Calu3 (cell line): ENCODE measurements at regions not wholly inside any gene's neighbourhood (a gene's known extent, or its start where the extent isn't known, plus 50 kb on each side); places are given as distances from the start of the nearest gene placed in this dataset.

Source experiments
- BruUV-seq: library from RNA; stranded (reverse); fragments of 400-500 nt; replicated peaks from 2 replicates; lab custom pipeline; 2021; lab: Mats Ljungman, UMichigan
- CTCF ChIA-PET: fragments of 300-600 bp; sonication (Branson Sonifier 250); formaldehyde crosslinking; loops from one replicate; lab custom pipeline; 2022; ENCODE audit warnings: antibody characterized with exemption; lab: Charles Lee
- DNase-seq: peaks from one replicate; pipeline ENCODE4 v3.0.0; 2022
- H3K27ac Mint-ChIP-seq: one replicate; pipeline ENCODE4 v1.8.0; 2022; ENCODE audit warnings: mixed read lengths; ENCODE audit not compliant: unreplicated experiment
- H3K27me3 Mint-ChIP-seq: one replicate; pipeline ENCODE4 v1.8.0; 2022; ENCODE audit warnings: mixed read lengths; ENCODE audit not compliant: unreplicated experiment
- H3K36me3 Mint-ChIP-seq: one replicate; pipeline ENCODE4 v1.8.0; 2022; ENCODE audit warnings: mild to moderate bottlenecking, moderate library complexity, mixed read lengths; ENCODE audit not compliant: insufficient read depth, unreplicated experiment
- H3K4me1 Mint-ChIP-seq: one replicate; pipeline ENCODE4 v1.8.0; 2022; ENCODE audit warnings: mild to moderate bottlenecking, low read depth, mixed read lengths; ENCODE audit not compliant: unreplicated experiment
- H3K4me3 Mint-ChIP-seq: one replicate; pipeline ENCODE4 v1.8.0; 2022; ENCODE audit warnings: mild to moderate bottlenecking, low read depth, moderate library complexity, mixed read lengths; ENCODE audit not compliant: unreplicated experiment
- H3K9me3 Mint-ChIP-seq: one replicate; pipeline ENCODE4 v1.8.0; 2022; ENCODE audit warnings: low read depth, mixed read lengths; ENCODE audit not compliant: unreplicated experiment
- intact Hi-C: fragments of 100-400 bp; cut with micrococcal nuclease; formaldehyde crosslinking; loops from one replicate; pipeline ENCODE4 v1.10.0; 2022; ENCODE audit not compliant: unreplicated experiment
- TF ChIP-seq, protein P1 (sequence below): fragments of 200-600 bp; IDR thresholded peaks from one replicate; pipeline ENCODE4 v1.8.0; 2022; ENCODE audit warnings: antibody characterized with exemption; ENCODE audit not compliant: unreplicated experiment

DNA sequence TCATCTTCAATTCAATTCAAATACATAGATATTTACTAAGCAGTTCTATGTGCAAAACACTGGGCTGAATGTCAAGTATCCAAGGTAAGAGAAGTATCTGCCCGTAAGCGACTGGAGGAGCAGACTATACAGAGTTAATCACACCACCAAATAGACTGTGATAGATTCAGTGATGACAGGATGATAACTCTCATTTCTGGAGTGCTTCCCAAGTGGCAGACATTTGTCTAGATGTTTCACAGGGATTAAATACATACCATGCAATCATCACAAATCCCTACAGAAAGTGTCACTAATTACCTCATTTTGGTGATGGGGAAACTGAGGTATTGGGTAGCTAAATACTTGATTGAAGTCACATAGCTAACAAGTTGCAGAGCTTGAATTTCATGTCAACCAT, 508.7 kb upstream of the TENM4 start:
- no peaks in the 10 kb centered on the region for H3K27me3 Mint-ChIP-seq
- H3K36me3 Mint-ChIP-seq: no peaks in the 10 kb centered on the region
- DNase-seq: no peak
- no peak overlapping the region for H3K27ac Mint-ChIP-seq
- intact Hi-C loops: no loop called here
- CTCF ChIA-PET: interaction anchor here (0.6 kb wide), 1 partner anchor 262 kb away, joined by 4 read pairs; no protein-coding TSS in a partner anchor
- BruUV-seq: no TSS peak
- TF ChIP-seq, protein P1, sequence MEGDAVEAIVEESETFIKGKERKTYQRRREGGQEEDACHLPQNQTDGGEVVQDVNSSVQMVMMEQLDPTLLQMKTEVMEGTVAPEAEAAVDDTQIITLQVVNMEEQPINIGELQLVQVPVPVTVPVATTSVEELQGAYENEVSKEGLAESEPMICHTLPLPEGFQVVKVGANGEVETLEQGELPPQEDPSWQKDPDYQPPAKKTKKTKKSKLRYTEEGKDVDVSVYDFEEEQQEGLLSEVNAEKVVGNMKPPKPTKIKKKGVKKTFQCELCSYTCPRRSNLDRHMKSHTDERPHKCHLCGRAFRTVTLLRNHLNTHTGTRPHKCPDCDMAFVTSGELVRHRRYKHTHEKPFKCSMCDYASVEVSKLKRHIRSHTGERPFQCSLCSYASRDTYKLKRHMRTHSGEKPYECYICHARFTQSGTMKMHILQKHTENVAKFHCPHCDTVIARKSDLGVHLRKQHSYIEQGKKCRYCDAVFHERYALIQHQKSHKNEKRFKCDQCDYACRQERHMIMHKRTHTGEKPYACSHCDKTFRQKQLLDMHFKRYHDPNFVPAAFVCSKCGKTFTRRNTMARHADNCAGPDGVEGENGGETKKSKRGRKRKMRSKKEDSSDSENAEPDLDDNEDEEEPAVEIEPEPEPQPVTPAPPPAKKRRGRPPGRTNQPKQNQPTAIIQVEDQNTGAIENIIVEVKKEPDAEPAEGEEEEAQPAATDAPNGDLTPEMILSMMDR: no peak
- H3K9me3 Mint-ChIP-seq: peaks cover 10% of the 10 kb centered on the region
- H3K4me3 Mint-ChIP-seq: no peak overlapping the region
- no peaks in the 10 kb centered on the region for H3K4me1 Mint-ChIP-seq

DNA sequence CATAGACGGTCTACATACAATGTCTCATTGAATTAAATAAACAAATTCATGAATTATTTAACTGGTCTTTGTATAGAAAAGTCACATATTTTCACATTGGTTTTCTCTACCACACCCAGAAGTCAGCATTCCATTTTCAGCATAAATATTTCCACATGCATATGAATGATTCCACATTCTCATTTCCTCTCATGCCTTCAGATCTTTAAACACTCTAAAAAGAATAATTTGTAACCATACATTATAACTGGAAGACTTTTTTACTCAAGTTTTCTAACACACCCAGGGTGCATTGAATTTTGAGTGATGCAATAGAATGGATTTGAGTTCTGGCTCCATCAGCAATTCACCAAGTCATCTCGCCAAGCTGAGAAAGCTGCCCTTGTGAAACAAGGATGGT, 501.8 kb upstream of the TENM4 start:
- no TSS peak for BruUV-seq
- intact Hi-C loops: no loop called here
- no peak for DNase-seq
- no peak overlapping the region for H3K4me3 Mint-ChIP-seq
- CTCF ChIA-PET: no interaction called here
- peaks cover 10% of the 10 kb centered on the region for H3K9me3 Mint-ChIP-seq
- TF ChIP-seq, protein P1: no peak
- no peak overlapping the region for H3K27ac Mint-ChIP-seq
- H3K36me3 Mint-ChIP-seq: no peaks in the 10 kb centered on the region
- H3K27me3 Mint-ChIP-seq: no peaks in the 10 kb centered on the region
- no peaks in the 10 kb centered on the region for H3K4me1 Mint-ChIP-seq

DNA sequence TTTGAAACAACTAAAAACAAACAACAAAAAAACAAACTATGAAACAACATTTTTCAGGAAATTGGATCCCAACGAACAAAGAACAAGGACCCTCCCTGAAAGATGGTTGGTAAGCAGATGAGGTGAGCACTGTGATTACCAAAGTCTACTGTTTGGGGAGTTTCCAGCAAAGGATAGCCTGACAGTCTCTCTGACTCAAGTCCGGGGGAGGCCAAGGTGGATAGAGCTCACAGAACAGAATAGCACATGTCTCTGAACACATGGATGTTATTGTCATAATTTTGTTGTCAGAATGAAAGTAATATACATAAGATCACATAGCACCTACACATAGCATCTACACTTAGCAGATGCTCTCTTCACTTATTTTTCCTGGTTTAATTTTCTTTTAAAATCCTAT, 501.3 kb upstream of the TENM4 start:
- intact Hi-C loops: no loop called here
- CTCF ChIA-PET: no interaction called here
- TF ChIP-seq, protein P1: no peak
- H3K36me3 Mint-ChIP-seq: no peaks in the 10 kb centered on the region
- no peaks in the 10 kb centered on the region for H3K27me3 Mint-ChIP-seq
- BruUV-seq: no TSS peak
- no peak overlapping the region for H3K27ac Mint-ChIP-seq
- H3K4me1 Mint-ChIP-seq: no peaks in the 10 kb centered on the region
- no peak for DNase-seq
- no peak overlapping the region for H3K4me3 Mint-ChIP-seq
- H3K9me3 Mint-ChIP-seq: peaks cover 10% of the 10 kb centered on the region

DNA sequence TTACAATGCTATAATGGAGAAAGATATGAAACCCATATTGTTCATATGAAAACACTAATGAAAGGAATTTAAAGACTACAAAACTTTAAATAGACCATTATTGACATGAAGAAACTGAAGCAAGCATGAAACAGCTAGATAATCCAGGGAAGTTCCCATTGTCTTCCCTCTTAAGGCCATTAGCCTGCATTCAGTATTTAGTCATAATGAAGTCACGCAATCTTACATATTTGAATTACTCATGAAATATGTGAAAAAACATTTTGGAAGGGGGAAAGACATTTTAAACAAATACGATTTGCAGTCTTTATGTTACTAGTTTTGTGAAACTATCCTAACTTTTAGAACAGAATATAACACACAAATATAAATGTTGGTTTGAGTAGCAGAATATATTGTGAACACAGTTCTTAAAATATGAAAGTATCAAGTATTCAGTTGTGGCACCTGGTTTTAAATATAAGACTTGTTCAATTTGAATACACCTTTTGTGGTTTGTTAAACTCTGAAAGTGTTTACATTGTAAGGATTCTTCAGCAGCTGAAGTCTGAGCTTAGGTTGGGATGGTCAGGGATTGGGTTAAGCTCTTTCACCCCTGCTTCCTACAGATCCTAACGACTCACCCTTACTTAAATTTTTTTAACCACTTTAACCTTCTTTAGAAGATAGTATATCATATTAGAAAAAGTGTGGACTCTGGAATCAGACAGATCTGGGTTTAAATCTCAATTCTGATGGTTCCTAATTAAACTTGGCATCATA, 500.3 kb upstream of the TENM4 start:
- Mint-ChIP-seq H3K4me3 (no peak overlapping the region), H3K4me1 (no peaks in the 10 kb centered on the region), H3K27ac (no peak overlapping the region), H3K36me3 (no peaks in the 10 kb centered on the region), H3K9me3 (peaks cover 10% of the 10 kb centered on the region), H3K27me3 (no peaks in the 10 kb centered on the region)
- CTCF ChIA-PET: no interaction called here
- TF ChIP-seq, protein P1: no peak
- DNase-seq: no peak
- BruUV-seq: no TSS peak
- intact Hi-C loops: no loop called here
